ENCODE measurements at regions not wholly inside any gene's neighbourhood (a gene's known extent, or its start where the extent isn't known, plus 50 kb on each side); places are given as distances from the start of the nearest gene placed in this dataset.
A peak's percentile ranks its signal among the peaks of the same experiment; 100 is the strongest.

DNA sequence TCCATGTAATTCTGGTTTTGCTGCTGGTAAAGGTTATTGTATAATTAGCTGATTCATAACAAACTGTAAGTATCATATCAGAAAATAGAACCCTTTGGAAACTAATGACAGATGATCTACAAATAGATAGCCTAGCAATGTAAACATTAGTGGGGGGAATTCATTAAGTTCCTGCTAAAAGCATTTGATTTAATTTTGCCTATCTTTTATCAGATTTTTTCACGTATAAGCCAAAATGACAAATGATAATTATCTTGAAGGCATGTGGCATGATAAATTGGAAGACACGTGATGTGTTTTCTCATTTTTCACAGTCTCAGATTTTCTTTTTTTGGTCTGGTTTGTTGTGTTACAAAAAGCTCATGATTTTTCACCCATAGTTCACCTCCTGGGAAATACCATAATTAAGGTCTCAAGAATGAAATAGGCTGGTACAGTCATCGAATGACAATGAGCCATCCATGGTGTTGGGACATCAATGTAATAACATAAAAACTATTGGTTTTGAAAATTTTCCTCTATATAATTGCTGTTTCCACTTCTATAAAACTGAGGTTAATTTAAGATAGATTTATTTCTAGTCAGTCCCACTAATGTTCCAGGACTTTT lies 325.9 kb upstream of the TBL1XR1 start:
- Mint-ChIP-seq H3K4me1 (peaks cover 8% of the 10 kb centered on the region), H3K27me3 (no peaks in the 10 kb centered on the region), H3K36me3 (peaks cover 2% of the 10 kb centered on the region), H3K27ac (no peak overlapping the region), H3K9me3 (peaks cover 2% of the 10 kb centered on the region), H3K4me3 (no peak overlapping the region)
- no peak for DNase-seq

GRCh38 chr3:177523872-177524438 lies 326.7 kb upstream of the TBL1XR1 start:
- no peaks in the 10 kb centered on the region for H3K27me3 Mint-ChIP-seq
- peaks cover 2% of the 10 kb centered on the region for H3K9me3 Mint-ChIP-seq
- no peak overlapping the region for H3K4me3 Mint-ChIP-seq
- peaks cover 8% of the 10 kb centered on the region for H3K4me1 Mint-ChIP-seq
- H3K27ac Mint-ChIP-seq = no peak overlapping the region
- peaks cover 2% of the 10 kb centered on the region for H3K36me3 Mint-ChIP-seq
- DNase-seq = no peak

- H3K27ac Mint-ChIP-seq = no peak overlapping the region
- H3K27me3 Mint-ChIP-seq = no peaks in the 10 kb centered on the region
- H3K4me3 Mint-ChIP-seq = no peak overlapping the region
- DNase-seq = no peak
- peaks cover 2% of the 10 kb centered on the region for H3K36me3 Mint-ChIP-seq
- peaks cover 8% of the 10 kb centered on the region for H3K4me1 Mint-ChIP-seq
- H3K9me3 Mint-ChIP-seq = peaks cover 2% of the 10 kb centered on the region
Observed at GRCh38 chr3:177524742-177525141, 327.5 kb upstream of the TBL1XR1 start.

DNA sequence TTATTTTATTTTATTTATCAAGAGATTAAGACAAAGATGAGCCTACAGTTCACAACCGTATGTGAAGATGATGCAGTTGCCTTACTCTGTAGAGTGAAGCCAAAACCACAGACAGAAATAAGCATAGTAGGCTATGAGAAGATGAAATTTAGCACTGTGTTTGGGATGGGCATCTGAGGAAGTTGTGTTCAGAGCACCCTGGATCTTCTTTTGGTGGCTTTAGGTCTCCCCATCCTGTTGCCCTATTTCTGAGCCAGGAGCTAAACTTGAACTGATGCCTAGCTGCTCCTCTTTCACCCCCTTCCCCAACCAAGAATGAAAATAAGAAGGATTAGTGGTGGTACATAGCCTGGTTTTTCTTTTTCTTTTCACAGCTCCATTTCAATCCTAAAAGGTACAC lies 328.1 kb upstream of the TBL1XR1 start:
- H3K4me3 Mint-ChIP-seq = no peak overlapping the region
- no peaks in the 10 kb centered on the region for H3K27me3 Mint-ChIP-seq
- no peak overlapping the region for H3K27ac Mint-ChIP-seq
- peaks cover 2% of the 10 kb centered on the region for H3K36me3 Mint-ChIP-seq
- peaks cover 2% of the 10 kb centered on the region for H3K9me3 Mint-ChIP-seq
- H3K4me1 Mint-ChIP-seq = peaks cover 8% of the 10 kb centered on the region
- DNase-seq = no peak

GRCh38 chr3:177525987-177526712 lies 328.9 kb upstream of the TBL1XR1 start:
- DNase-seq = no peak
- Mint-ChIP-seq H3K27me3 (no peaks in the 10 kb centered on the region), H3K9me3 (peaks cover 2% of the 10 kb centered on the region), H3K4me3 (no peak overlapping the region), H3K36me3 (peaks cover 2% of the 10 kb centered on the region), H3K27ac (no peak overlapping the region), H3K4me1 (peaks cover 8% of the 10 kb centered on the region)

DNA sequence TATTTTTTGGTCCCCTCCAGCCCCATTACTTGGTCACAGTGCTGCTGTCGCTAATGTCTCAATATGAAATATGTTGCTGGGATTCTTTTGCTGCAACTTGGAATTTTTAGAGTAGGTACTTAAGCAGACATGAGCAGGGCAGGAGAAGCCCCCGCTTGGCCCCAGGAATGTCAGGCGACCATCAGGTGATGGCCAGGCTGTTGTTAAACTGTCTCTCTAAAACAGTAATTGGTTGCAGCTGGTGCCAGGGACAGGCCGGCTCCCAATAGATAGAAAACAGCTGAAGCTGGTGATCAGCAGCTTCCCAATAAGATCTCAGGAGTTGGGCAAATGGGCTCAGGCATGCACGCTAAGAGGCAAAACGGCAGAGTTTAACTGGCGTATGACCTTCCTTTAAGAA lies 329.9 kb upstream of the TBL1XR1 start:
- peaks cover 8% of the 10 kb centered on the region for H3K4me1 Mint-ChIP-seq
- H3K36me3 Mint-ChIP-seq = peaks cover 2% of the 10 kb centered on the region
- no peaks in the 10 kb centered on the region for H3K27me3 Mint-ChIP-seq
- peaks cover 2% of the 10 kb centered on the region for H3K9me3 Mint-ChIP-seq
- DNase-seq = no peak
- no peak overlapping the region for H3K27ac Mint-ChIP-seq
- no peak overlapping the region for H3K4me3 Mint-ChIP-seq

DNA sequence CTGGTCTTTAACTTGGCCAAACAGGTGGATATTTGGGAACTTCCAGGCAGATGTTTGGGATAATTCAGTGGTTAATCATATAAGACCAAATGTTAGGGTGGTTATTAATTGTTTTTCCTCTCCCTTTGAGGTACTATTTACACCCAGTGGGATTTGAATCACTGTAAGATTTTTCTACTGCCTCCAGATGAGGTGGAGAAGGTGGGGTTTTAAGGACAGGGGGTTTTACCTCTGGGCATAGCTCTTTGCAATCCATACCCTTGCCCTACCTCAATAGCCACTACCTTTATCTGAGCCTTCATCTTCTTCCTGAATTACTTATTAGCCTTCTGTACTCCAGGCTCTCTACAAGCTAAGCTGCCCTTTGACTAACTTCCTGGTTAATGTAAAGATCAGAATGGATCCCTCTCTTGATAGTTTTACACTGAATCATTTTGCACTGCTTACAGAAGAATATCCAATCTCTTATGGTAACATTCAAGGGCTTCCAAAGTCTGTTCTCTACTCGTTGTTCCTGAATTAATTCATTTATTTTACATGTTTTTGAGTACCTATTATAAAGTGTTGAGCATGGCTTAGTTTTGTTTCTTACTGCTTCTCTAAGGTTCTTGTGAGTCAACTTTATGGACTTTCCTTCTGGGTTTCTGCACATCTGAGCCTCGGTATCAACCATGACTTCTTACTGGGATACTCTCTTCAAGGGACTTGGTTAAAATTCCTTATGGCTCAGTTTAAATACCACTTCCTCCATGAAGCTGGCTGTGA lies 331.2 kb upstream of the TBL1XR1 start:
- H3K4me1 Mint-ChIP-seq = peaks cover 5% of the 10 kb centered on the region
- no peak for DNase-seq
- H3K9me3 Mint-ChIP-seq = peaks cover 2% of the 10 kb centered on the region
- peaks cover 2% of the 10 kb centered on the region for H3K36me3 Mint-ChIP-seq
- H3K27ac Mint-ChIP-seq = no peak overlapping the region
- H3K27me3 Mint-ChIP-seq = no peaks in the 10 kb centered on the region
- no peak overlapping the region for H3K4me3 Mint-ChIP-seq

GRCh38 chr3:177529071-177529550 lies 331.8 kb upstream of the TBL1XR1 start:
- H3K27ac Mint-ChIP-seq = no peak overlapping the region

GRCh38 chr3:177529716-177530335 lies 332.5 kb upstream of the TBL1XR1 start:
- Mint-ChIP-seq H3K9me3 (peaks cover 2% of the 10 kb centered on the region), H3K4me3 (no peak overlapping the region), H3K27ac (no peak overlapping the region), H3K4me1 (peaks cover 2% of the 10 kb centered on the region), H3K36me3 (peaks cover 2% of the 10 kb centered on the region), H3K27me3 (no peaks in the 10 kb centered on the region)
- no peak for DNase-seq

More at GRCh38 chr3:177529071-177529550, 331.8 kb upstream of the TBL1XR1 start:
- no peak for DNase-seq
- no peaks in the 10 kb centered on the region for H3K27me3 Mint-ChIP-seq
- H3K4me3 Mint-ChIP-seq = no peak overlapping the region
- peaks cover 2% of the 10 kb centered on the region for H3K36me3 Mint-ChIP-seq
- peaks cover 2% of the 10 kb centered on the region for H3K9me3 Mint-ChIP-seq
- peaks cover 3% of the 10 kb centered on the region for H3K4me1 Mint-ChIP-seq

DNA sequence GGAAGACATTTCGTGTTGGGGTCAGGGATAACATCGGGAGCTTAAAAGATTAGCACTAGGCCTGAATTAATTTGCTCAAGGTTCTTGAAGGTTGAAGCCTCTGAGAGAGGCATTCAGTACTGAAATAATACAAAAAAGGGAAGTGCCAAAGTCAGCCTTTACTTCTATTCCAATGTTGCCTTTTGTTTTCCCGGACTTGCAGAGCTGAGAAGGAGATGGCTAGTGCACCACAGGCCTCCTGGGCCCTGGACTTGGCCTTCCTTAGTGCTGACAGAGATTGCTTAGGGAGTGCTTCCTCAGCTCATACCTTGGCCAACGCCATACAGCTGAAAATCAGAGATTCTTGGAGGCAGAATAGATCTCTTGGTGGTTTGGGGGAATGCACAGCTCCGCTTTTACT lies 333.6 kb upstream of the TBL1XR1 start:
- Mint-ChIP-seq H3K36me3 (no peaks in the 10 kb centered on the region), H3K4me1 (peaks cover 2% of the 10 kb centered on the region), H3K27me3 (no peaks in the 10 kb centered on the region), H3K9me3 (no peaks in the 10 kb centered on the region), H3K4me3 (no peak overlapping the region), H3K27ac (no peak overlapping the region)
- DNase-seq = no peak

DNA sequence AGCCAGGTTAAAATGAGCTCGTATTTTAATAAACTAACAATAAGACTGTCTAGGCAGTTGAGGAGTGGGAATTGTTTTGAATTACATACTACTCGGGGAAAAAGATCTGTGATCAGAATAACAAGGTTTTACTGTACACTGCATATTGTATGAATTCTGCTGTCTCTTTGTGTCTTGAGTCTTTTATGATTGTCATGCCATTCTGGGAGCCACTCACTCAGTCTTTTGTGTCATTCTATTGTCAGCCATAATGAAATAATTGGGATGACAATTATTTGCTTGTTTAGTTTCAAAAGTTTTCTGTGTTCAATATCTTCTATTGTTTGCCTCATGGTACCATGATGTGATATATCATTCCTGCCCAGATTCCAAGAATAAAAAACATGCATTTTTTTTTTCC lies 339.6 kb upstream of the TBL1XR1 start:
- Mint-ChIP-seq H3K9me3 (no peaks in the 10 kb centered on the region), H3K4me3 (no peak overlapping the region), H3K36me3 (peaks cover 1% of the 10 kb centered on the region), H3K27ac (no peak overlapping the region), H3K4me1 (peaks cover 29% of the 10 kb centered on the region), H3K27me3 (no peaks in the 10 kb centered on the region)
- no peak for DNase-seq

- no peak overlapping the region for H3K27ac Mint-ChIP-seq
- no peaks in the 10 kb centered on the region for H3K9me3 Mint-ChIP-seq
- peaks cover 1% of the 10 kb centered on the region for H3K36me3 Mint-ChIP-seq
- no peak overlapping the region for H3K4me3 Mint-ChIP-seq
- no peak for DNase-seq
- H3K27me3 Mint-ChIP-seq = no peaks in the 10 kb centered on the region
- peaks cover 29% of the 10 kb centered on the region for H3K4me1 Mint-ChIP-seq
Observed at GRCh38 chr3:177537612-177538011, 340.3 kb upstream of the TBL1XR1 start.

DNA sequence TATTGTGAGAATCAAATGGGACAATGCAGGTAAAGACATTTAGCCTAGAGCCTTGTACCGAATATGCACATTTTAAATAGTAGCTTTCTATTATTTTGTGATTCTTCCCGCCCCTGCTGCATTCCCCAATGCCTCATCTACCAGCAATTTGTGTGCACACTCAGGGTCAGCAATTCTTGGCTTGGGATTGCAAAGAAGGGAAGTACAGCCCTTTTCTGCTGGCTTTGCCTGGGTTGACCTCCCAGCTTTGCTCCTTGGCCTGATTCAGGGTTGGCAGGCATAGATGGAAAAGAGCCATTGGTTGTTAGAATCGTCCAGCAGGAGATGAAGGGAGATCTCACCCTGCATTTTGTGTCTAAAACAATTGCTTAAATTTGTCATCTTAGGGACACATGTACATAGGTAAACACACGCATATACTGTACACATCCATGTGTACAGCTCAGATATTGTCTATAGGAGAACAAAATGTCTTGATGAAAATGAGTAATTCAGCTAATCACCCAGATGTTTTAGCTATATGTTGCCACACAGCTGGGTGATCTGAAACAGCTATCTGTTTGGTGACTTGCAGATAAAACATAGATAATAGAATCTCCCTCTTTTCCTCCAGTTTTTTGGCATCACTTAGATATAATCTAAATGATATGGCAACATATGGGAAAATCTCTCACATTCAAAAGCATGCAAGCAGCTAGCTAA lies 340.9 kb upstream of the TBL1XR1 start:
- Mint-ChIP-seq H3K4me3 (peak overlapping the region; percentile 5), H3K4me1 (peaks cover 29% of the 10 kb centered on the region), H3K9me3 (no peaks in the 10 kb centered on the region), H3K27me3 (no peaks in the 10 kb centered on the region), H3K36me3 (peaks cover 1% of the 10 kb centered on the region), H3K27ac (peak overlapping the region; percentile 19)
- no peak for DNase-seq
